H1 (cell line): ENCODE measurements at regions not wholly inside any gene's neighbourhood (a gene's known extent, or its start where the extent isn't known, plus 50 kb on each side); places are given as distances from the start of the nearest gene placed in this dataset.

Source experiments
- CTCF ChIA-PET: fragments of 300-600 bp; sonication (Branson Sonifier 250); formaldehyde crosslinking; loops from one replicate; lab custom pipeline; 2021; ENCODE audit not compliant: partially characterized antibody; lab: Charles Lee
- POLR2A ChIA-PET: fragments of 300-600 bp; sonication (Branson Sonifier 250); formaldehyde crosslinking; loops from one replicate; lab custom pipeline; 2021; ENCODE audit warnings: inconsistent platforms; ENCODE audit not compliant: partially characterized antibody; lab: Charles Lee
- DNase-seq, 2 experiments: peaks; one replicate each; pipeline versions ENCODE4 v3.0.0 to v3.0.0-alpha.2; 2010 to 2022; ENCODE audit warnings: low spot score in 2 of 2, low read depth in 1 of 2, mixed read lengths in 1 of 2
- FAIRE-seq: peaks from 2 replicates; lab custom pipeline; 2011; peaks lifted over from hg19 to GRCh38; lab: Jason Lieb, UNC
- H2AFZ ChIP-seq: 2 replicates; pipeline ENCODE4 v1.8.1; 2012; ENCODE audit warnings: low read length, inconsistent platforms
- H2AK5ac ChIP-seq: 2 replicates; pipeline ENCODE4 v1.6.1; 2013; ENCODE audit warnings: low read depth, low read length
- H2BK120ac ChIP-seq: replicated peaks from 2 replicates; pipeline ENCODE3; 2013; ENCODE audit warnings: low read depth, low read length, inconsistent platforms
- H2BK12ac ChIP-seq: 2 replicates; pipeline ENCODE4 v1.6.1; 2013; ENCODE audit warnings: low read depth, low read length
- H2BK15ac ChIP-seq: 2 replicates; pipeline ENCODE4 v1.6.1; 2013; ENCODE audit warnings: low read length
- H2BK20ac ChIP-seq: 2 replicates; pipeline ENCODE4 v1.6.1; 2013; ENCODE audit warnings: low read length
- H2BK5ac ChIP-seq: 2 replicates; pipeline ENCODE4 v1.6.1; 2013; ENCODE audit warnings: low read depth, low read length
- H3K14ac ChIP-seq: 2 replicates; pipeline ENCODE4 v1.6.1; 2013; ENCODE audit warnings: inconsistent platforms; ENCODE audit not compliant: insufficient read length
- H3K18ac ChIP-seq: 2 replicates; pipeline ENCODE4 v1.6.1; 2013; ENCODE audit warnings: low read length; ENCODE audit errors: extremely low read depth
- H3K23ac ChIP-seq: 2 replicates; pipeline ENCODE4 v1.6.1; 2013; ENCODE audit warnings: inconsistent platforms; ENCODE audit not compliant: insufficient read length
- H3K23me2 ChIP-seq: 2 replicates; pipeline ENCODE4 v1.6.1; 2013; ENCODE audit warnings: low read depth, low read length
- H3K27ac ChIP-seq: 2 replicates; pipeline ENCODE4 v1.6.1; 2011; ENCODE audit warnings: low read depth, low read length, inconsistent platforms
- H3K27me3 ChIP-seq, 4 experiments: replicated peaks in 1 of 4; 1 replicate in 1 of 4; 2 replicates in 3 of 4; pipeline versions ENCODE4 v1.6.1 to v1.8.1; 2011 to 2013; ENCODE audit warnings: low read length in 3 of 4, mild to moderate bottlenecking in 3 of 4, inconsistent platforms in 2 of 4, mixed read lengths in 2 of 4, moderate library complexity in 1 of 4; ENCODE audit not compliant: control insufficient read depth in 3 of 4, insufficient read depth in 3 of 4; ENCODE audit errors: extremely low read depth in 1 of 4
- H3K36me3 ChIP-seq, 4 experiments: 2 replicates each; pipeline versions ENCODE4 v1.6.1 to v1.8.1; 2011 to 2013; ENCODE audit warnings: mild to moderate bottlenecking in 4 of 4, low read length in 3 of 4, moderate library complexity in 2 of 4, control low read depth in 1 of 4, inconsistent platforms in 1 of 4; ENCODE audit not compliant: insufficient read depth in 4 of 4, control insufficient read depth in 2 of 4
- H3K4ac ChIP-seq: replicated peaks from 2 replicates; pipeline ENCODE3; 2013; ENCODE audit warnings: low read length, low read depth, mixed read lengths, inconsistent platforms; ENCODE audit not compliant: insufficient read length
- H3K4me1 ChIP-seq, 4 experiments: replicated peaks in 1 of 4; 1 replicate in 1 of 4; 2 replicates in 3 of 4; pipeline versions ENCODE4 v1.6.1 to v1.8.1; 2011 to 2013; ENCODE audit warnings: low read length in 3 of 4, inconsistent platforms in 2 of 4, mixed read lengths in 1 of 4; ENCODE audit not compliant: insufficient read depth in 4 of 4, control insufficient read depth in 3 of 4
- H3K4me2 ChIP-seq, 2 experiments: 2 replicates each; pipeline versions ENCODE4 v1.6.1 to v1.8.1; 2011 to 2013; ENCODE audit warnings: low read depth in 2 of 2, low read length in 2 of 2, control low read depth in 1 of 2, inconsistent platforms in 1 of 2, mild to moderate bottlenecking in 1 of 2; ENCODE audit not compliant: insufficient read depth in 1 of 2
- H3K4me3 ChIP-seq, 4 experiments: fragments of 200-600, 300-600 bp in 1 of 4; sonication (generic), shearing (Covaris generic), sonication (Bioruptor Twin) in 1 of 4; 2 replicates each; pipeline versions ENCODE4 v1.5.1 to v1.8.1; 2011 to 2016; ENCODE audit warnings: low read length in 4 of 4, low read depth in 3 of 4, control low read depth in 2 of 4, inconsistent platforms in 2 of 4, mild to moderate bottlenecking in 2 of 4, mixed read lengths in 1 of 4, moderate library complexity in 1 of 4; ENCODE audit not compliant: insufficient read depth in 2 of 4; ENCODE audit errors: extremely low read depth in 1 of 4
- H3K56ac ChIP-seq: replicated peaks from 2 replicates; pipeline ENCODE3; 2013; ENCODE audit warnings: low read depth, mild to moderate bottlenecking, mixed read lengths, low read length, inconsistent platforms; ENCODE audit not compliant: insufficient read length
- H3K79me1 ChIP-seq: 2 replicates; pipeline ENCODE4 v1.6.1; 2013; ENCODE audit warnings: low read depth, low read length, control low read depth
- H3K79me2 ChIP-seq, 2 experiments: 2 replicates each; pipeline versions ENCODE4 v1.6.1 to v1.8.1; 2012 to 2013; ENCODE audit warnings: low read length in 2 of 2, mild to moderate bottlenecking in 2 of 2, inconsistent platforms in 1 of 2; ENCODE audit not compliant: insufficient read depth in 2 of 2, control insufficient read depth in 1 of 2
- H3K9ac ChIP-seq, 4 experiments: replicated peaks in 1 of 4; 1 replicate in 1 of 4; 2 replicates in 3 of 4; pipeline versions ENCODE4 v1.6.1 to v1.8.1; 2011 to 2013; ENCODE audit warnings: low read depth in 3 of 4, low read length in 3 of 4, control low read depth in 2 of 4, mild to moderate bottlenecking in 2 of 4, moderate library complexity in 2 of 4, inconsistent platforms in 1 of 4; ENCODE audit errors: extremely low read depth in 1 of 4
- H3K9me3 ChIP-seq, 2 experiments: 2 replicates each; pipeline versions ENCODE4 v1.6.1 to v1.8.1; 2012 to 2013; ENCODE audit warnings: mild to moderate bottlenecking in 2 of 2, moderate library complexity in 2 of 2, control low read depth in 1 of 2, inconsistent platforms in 1 of 2, low read depth in 1 of 2, low read length in 1 of 2, mixed read lengths in 1 of 2; ENCODE audit not compliant: insufficient read depth in 2 of 2
- H4K20me1 ChIP-seq, 2 experiments: replicated peaks in 1 of 2; 2 replicates each; pipeline versions ENCODE3 to v1.8.1; 2011 to 2013; ENCODE audit warnings: inconsistent platforms in 2 of 2, low read length in 2 of 2, mild to moderate bottlenecking in 1 of 2; ENCODE audit not compliant: insufficient read depth in 2 of 2, control insufficient read depth in 1 of 2
- H4K5ac ChIP-seq: 2 replicates; pipeline ENCODE4 v1.6.1; 2013; ENCODE audit warnings: low read length, low read depth, mixed read lengths, inconsistent platforms; ENCODE audit not compliant: insufficient read length
- H4K8ac ChIP-seq: 2 replicates; pipeline ENCODE4 v1.8.0; 2013; ENCODE audit warnings: mild to moderate bottlenecking, moderate library complexity, low read length, inconsistent platforms; ENCODE audit not compliant: insufficient read depth; ENCODE audit errors: extremely low read depth
- H4K91ac ChIP-seq: replicated peaks from 2 replicates; pipeline ENCODE3; 2013; ENCODE audit warnings: low read length, mixed read lengths, inconsistent platforms; ENCODE audit not compliant: insufficient read length
- ATF3 ChIP-seq: IDR thresholded peaks from 2 replicates; pipeline ENCODE4 v1.6.1; 2011; ENCODE audit warnings: low read depth, mild to moderate bottlenecking, low read length; ENCODE audit not compliant: insufficient read depth
- CBX5 ChIP-seq: fragments of 300-800, 300-1000 bp; sonication (generic); IDR thresholded peaks from 2 replicates; pipeline ENCODE4 v1.7.1; 2016; ENCODE audit warnings: antibody characterized with exemption, low read length, low read depth
- CREB1 ChIP-seq: IDR thresholded peaks from 2 replicates; pipeline ENCODE4 v1.6.1; 2012; ENCODE audit warnings: inconsistent platforms
- EZH2 ChIP-seq: fragments of 200-600 bp; sonication (generic); IDR thresholded peaks from 2 replicates; pipeline ENCODE4 v1.7.1; 2012; ENCODE audit warnings: low read depth, mild to moderate bottlenecking, moderate library complexity, low read length, inconsistent platforms; ENCODE audit not compliant: severe bottlenecking
- SRF ChIP-seq: IDR thresholded peaks from 2 replicates; pipeline ENCODE4 v1.6.1; 2011; ENCODE audit warnings: mild to moderate bottlenecking, low read depth, low read length, moderate library complexity
- ZNF274 ChIP-seq: IDR thresholded peaks from 2 replicates; pipeline ENCODE4 v1.7.0; 2012; ENCODE audit warnings: low read length, borderline replicate concordance; ENCODE audit errors: extremely low read depth
- WGBS, 2 experiments: shearing (Covaris generic) in 1 of 2; methylation state at CpG; one replicate each; pipeline versions ENCODE4 v1.1.6 to v1.1.7; 2013 to 2015; ENCODE audit warnings: low lambda C conversion rate in 2 of 2, mixed read lengths in 2 of 2, inconsistent platforms in 1 of 2, low coverage in 1 of 2, missing lambda C conversion rate in 1 of 2; ENCODE audit not compliant: insufficient replicate concordance in 2 of 2, insufficient coverage in 1 of 2, insufficient read length in 1 of 2; ENCODE audit errors: extremely low coverage in 1 of 2, missing lambda C conversion rate in 1 of 2; 5-methylcytosine and 5-hydroxymethylcytosine counted together

- ChIA-PET POLR2A (no interaction called here), CTCF (interaction anchor here (0.5 to 2.0 kb wide), 3 partner anchors 17 to 50 kb away, joined by 3 to 6 read pairs (median 4); no protein-coding TSS in a partner anchor)
- Histone ChIP-seq H4K20me1 (no peaks in the 10 kb centered on the region), H3K4ac (no peak overlapping the region), H2AFZ (no peak overlapping the region), H2BK12ac (no peak overlapping the region), H3K36me3 (no peaks in the 10 kb centered on the region), H3K18ac (no peak overlapping the region), H3K23ac (no peak overlapping the region), H3K4me2 (no peak overlapping the region), H3K14ac (no peak overlapping the region), H2BK5ac (no peak overlapping the region), H3K79me1 (no peaks in the 10 kb centered on the region), H3K27me3 (no peaks in the 10 kb centered on the region), H2BK15ac (no peak overlapping the region), H2AK5ac (no peak overlapping the region), H2BK120ac (no peak overlapping the region), H3K4me3 (no peak overlapping the region), H3K79me2 (no peaks in the 10 kb centered on the region), H3K9me3 (no peaks in the 10 kb centered on the region), H3K4me1 (peaks cover 0 to 7% (median 3%) of the 10 kb centered on the region in 4 experiments; a peak in 4 of 7 replicates), H4K91ac (no peak overlapping the region), H2BK20ac (no peak overlapping the region), H3K27ac (no peak overlapping the region), H3K9ac (no peak overlapping the region), H3K56ac (no peak overlapping the region), H4K5ac (no peak overlapping the region), H3K23me2 (no peaks in the 10 kb centered on the region), H4K8ac (no peak overlapping the region)
- FAIRE-seq = no peak
- 87% methylated on average over 13 of the region's 13 CpGs; no CpG with 5 or more reads in 1 of the 2 experiments for WGBS, 2 experiments
- DNase-seq = peak in 1 of 2 experiments; percentile 43
- TF ChIP-seq ATF3 (no peak), CREB1 (no peak), SRF (no peak), EZH2 (no peak), ZNF274 (no peak), CBX5 (no peak)
Measured at GRCh38 chr2:129780316-129781270, 198.9 kb upstream of the RAB6C start.
